PC-3 (cell line): ENCODE measurements at regions not wholly inside any gene's neighbourhood (a gene's known extent, or its start where the extent isn't known, plus 50 kb on each side); places are given as distances from the start of the nearest gene placed in this dataset.

Experiments
- ATAC-seq: fragments of 200-7000 bp; cut with Tn5 transposase; 2 replicates; pipeline ENCODE4 v1.9.1; 2020; ENCODE audit warnings: mild to moderate bottlenecking, moderate library complexity
- BruUV-seq: library from RNA; stranded (reverse); fragments of 400-500 nt; replicated peaks from 2 replicates; lab custom pipeline; 2021; lab: Mats Ljungman, UMichigan
- CTCF ChIA-PET: fragments of 300-600 bp; sonication (Branson Sonifier 250); formaldehyde crosslinking; loops from one replicate; lab custom pipeline; 2022; ENCODE audit warnings: antibody characterized with exemption; lab: Charles Lee
- POLR2A ChIA-PET: fragments of 300-600 bp; sonication (Branson Sonifier 250); formaldehyde crosslinking; loops from one replicate; lab custom pipeline; 2022; ENCODE audit warnings: antibody characterized with exemption; ENCODE audit not compliant: unreplicated experiment; lab: Charles Lee
- DNase-seq: peaks from one replicate; pipeline ENCODE4 v3.0.0-alpha.2; 2015
- H2AFZ ChIP-seq: fragments of 300-600 bp; sonication (generic); 2 replicates; pipeline ENCODE4 v1.6.0; 2016; ENCODE audit warnings: antibody characterized with exemption, low read length
- H3F3A ChIP-seq: fragments of 300-600 bp; sonication (generic); one replicate; pipeline ENCODE4 v1.6.0; 2017; ENCODE audit warnings: antibody characterized with exemption, low read length, control low read depth, mild to moderate bottlenecking; ENCODE audit not compliant: unreplicated experiment
- H3K27ac ChIP-seq: fragments of 300-600 bp; sonication (generic); 2 replicates; pipeline ENCODE4 v1.5.1; 2016; ENCODE audit warnings: mild to moderate bottlenecking, low read length
- H3K27me3 ChIP-seq: fragments of 300-600 bp; sonication (generic); 2 replicates; pipeline ENCODE4 v1.6.1; 2016; ENCODE audit warnings: low read length, mixed read lengths
- H3K36me3 ChIP-seq: fragments of 300-600 bp; sonication (generic); 2 replicates; pipeline ENCODE4 v1.6.1; 2016; ENCODE audit warnings: low read depth, mixed run types, low read length, mixed read lengths
- H3K4me1 ChIP-seq: fragments of 300-600 bp; sonication (generic); 2 replicates; pipeline ENCODE4 v1.5.1; 2016; ENCODE audit warnings: low read length; ENCODE audit not compliant: insufficient read depth
- H3K4me2 ChIP-seq: fragments of 300-600 bp; sonication (generic); 2 replicates; pipeline ENCODE4 v1.6.0; 2016; ENCODE audit warnings: low read length
- H3K4me3 ChIP-seq: fragments of 300-600 bp; sonication (generic); 2 replicates; pipeline ENCODE4 v1.5.1; 2016; ENCODE audit warnings: mild to moderate bottlenecking, low read length, mixed read lengths
- H3K79me2 ChIP-seq: fragments of 300-600 bp; sonication (generic); 2 replicates; pipeline ENCODE4 v1.6.1; 2017; ENCODE audit warnings: low read length, mixed read lengths
- H3K9ac ChIP-seq: fragments of 300-600 bp; sonication (generic); 2 replicates; pipeline ENCODE4 v1.6.0; 2016; ENCODE audit warnings: mild to moderate bottlenecking, low read length
- H3K9me2 ChIP-seq: fragments of 300-600 bp; sonication (generic); replicated peaks from 2 replicates; pipeline ENCODE4 v1.6.1; 2016; ENCODE audit warnings: mixed run types, low read length, mixed read lengths
- H3K9me3 ChIP-seq: fragments of 300-600 bp; sonication (generic); 2 replicates; pipeline ENCODE4 v1.6.1; 2016; ENCODE audit warnings: low read length, mixed read lengths
- H4K20me1 ChIP-seq: fragments of 300-600 bp; sonication (generic); 2 replicates; pipeline ENCODE4 v1.6.1; 2016; ENCODE audit warnings: low read length, mixed read lengths
- EZH2 ChIP-seq: fragments of 300-600 bp; sonication (generic); IDR thresholded peaks from one replicate; pipeline ENCODE4 v1.6.1; 2017; ENCODE audit warnings: antibody characterized with exemption, mild to moderate bottlenecking, low read length; ENCODE audit not compliant: unreplicated experiment
- EZH2phosphoT487 ChIP-seq: fragments of 300-600 bp; sonication (generic); IDR thresholded peaks from 2 replicates; pipeline ENCODE4 v1.6.1; 2018; ENCODE audit warnings: mild to moderate bottlenecking, antibody characterized with exemption, low read length, borderline replicate concordance
- intact Hi-C: fragments of 100-400 bp; cut with micrococcal nuclease; formaldehyde crosslinking; loops from 2 replicates; pipeline ENCODE4 v1.9.0; 2023
- TF ChIP-seq, protein P1 (sequence below): fragments of 300-600 bp; sonication (generic); conservative IDR thresholded peaks from 2 replicates; pipeline ENCODE4 v1.5.1; 2017; ENCODE audit warnings: antibody characterized with exemption, low read depth, mild to moderate bottlenecking, low read length

GRCh38 chr1:228812961-228813360, 77.7 kb downstream of the RHOU start:
- Histone ChIP-seq H3K36me3 (no peaks in the 10 kb centered on the region), H3F3A (no peaks in the 10 kb centered on the region), H3K9ac (no peak overlapping the region), H3K9me3 (no peaks in the 10 kb centered on the region), H3K4me1 (no peaks in the 10 kb centered on the region), H3K9me2 (no peaks in the 10 kb centered on the region), H3K4me3 (no peak overlapping the region), H2AFZ (no peak overlapping the region), H4K20me1 (no peaks in the 10 kb centered on the region), H3K27ac (no peak overlapping the region), H3K79me2 (no peaks in the 10 kb centered on the region), H3K4me2 (no peak overlapping the region), H3K27me3 (peaks cover 41% of the 10 kb centered on the region)
- DNase-seq (peak; percentile 6), ATAC-seq (no peak)
- POLR2A ChIA-PET: no interaction called here
- intact Hi-C loops: no loop called here
- TF ChIP-seq EZH2phosphoT487: no peak
- TF ChIP-seq, protein P1, sequence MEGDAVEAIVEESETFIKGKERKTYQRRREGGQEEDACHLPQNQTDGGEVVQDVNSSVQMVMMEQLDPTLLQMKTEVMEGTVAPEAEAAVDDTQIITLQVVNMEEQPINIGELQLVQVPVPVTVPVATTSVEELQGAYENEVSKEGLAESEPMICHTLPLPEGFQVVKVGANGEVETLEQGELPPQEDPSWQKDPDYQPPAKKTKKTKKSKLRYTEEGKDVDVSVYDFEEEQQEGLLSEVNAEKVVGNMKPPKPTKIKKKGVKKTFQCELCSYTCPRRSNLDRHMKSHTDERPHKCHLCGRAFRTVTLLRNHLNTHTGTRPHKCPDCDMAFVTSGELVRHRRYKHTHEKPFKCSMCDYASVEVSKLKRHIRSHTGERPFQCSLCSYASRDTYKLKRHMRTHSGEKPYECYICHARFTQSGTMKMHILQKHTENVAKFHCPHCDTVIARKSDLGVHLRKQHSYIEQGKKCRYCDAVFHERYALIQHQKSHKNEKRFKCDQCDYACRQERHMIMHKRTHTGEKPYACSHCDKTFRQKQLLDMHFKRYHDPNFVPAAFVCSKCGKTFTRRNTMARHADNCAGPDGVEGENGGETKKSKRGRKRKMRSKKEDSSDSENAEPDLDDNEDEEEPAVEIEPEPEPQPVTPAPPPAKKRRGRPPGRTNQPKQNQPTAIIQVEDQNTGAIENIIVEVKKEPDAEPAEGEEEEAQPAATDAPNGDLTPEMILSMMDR: no peak
- TF ChIP-seq EZH2: no peak
- BruUV-seq: no TSS peak
- CTCF ChIA-PET: no interaction called here

GRCh38 chr1:228814176-228814575, 78.9 kb downstream of the RHOU start:
- POLR2A ChIA-PET: no interaction called here
- ATAC-seq: no peak

GRCh38 chr1:228818296-228818695, 83.0 kb downstream of the RHOU start:
- no peak overlapping the region for H2AFZ ChIP-seq
- H3K4me1 ChIP-seq: no peaks in the 10 kb centered on the region
- POLR2A ChIA-PET: no interaction called here
- no TSS peak for BruUV-seq
- TF ChIP-seq EZH2: no peak
- no peak for TF ChIP-seq EZH2phosphoT487
- TF ChIP-seq, protein P1: no peak
- H3K27ac ChIP-seq: no peak overlapping the region
- H3K27me3 ChIP-seq: peaks cover 83% of the 10 kb centered on the region
- H3K9ac ChIP-seq: no peak overlapping the region
- no peaks in the 10 kb centered on the region for H3F3A ChIP-seq
- H3K4me3 ChIP-seq: no peak overlapping the region
- CTCF ChIA-PET: no interaction called here
- H3K36me3 ChIP-seq: no peaks in the 10 kb centered on the region
- H4K20me1 ChIP-seq: no peaks in the 10 kb centered on the region
- H3K9me3 ChIP-seq: no peaks in the 10 kb centered on the region
- DNase-seq (no peak), ATAC-seq (no peak)
- intact Hi-C loops: no loop called here
- H3K4me2 ChIP-seq: no peak overlapping the region
- H3K9me2 ChIP-seq: no peaks in the 10 kb centered on the region
- no peaks in the 10 kb centered on the region for H3K79me2 ChIP-seq

More at GRCh38 chr1:228814176-228814575, 78.9 kb downstream of the RHOU start:
- CTCF ChIA-PET: no interaction called here
- Histone ChIP-seq H3K27me3 (peaks cover 47% of the 10 kb centered on the region), H3F3A (no peaks in the 10 kb centered on the region), H3K4me3 (no peak overlapping the region), H3K79me2 (no peaks in the 10 kb centered on the region), H3K27ac (no peak overlapping the region), H3K36me3 (no peaks in the 10 kb centered on the region), H3K4me1 (no peaks in the 10 kb centered on the region), H4K20me1 (no peaks in the 10 kb centered on the region), H3K9me3 (no peaks in the 10 kb centered on the region), H3K9ac (no peak overlapping the region), H3K9me2 (no peaks in the 10 kb centered on the region), H3K4me2 (no peak overlapping the region), H2AFZ (no peak overlapping the region)
- TF ChIP-seq, protein P1: no peak
- no peak for TF ChIP-seq EZH2
- TF ChIP-seq EZH2phosphoT487: no peak
- intact Hi-C loops: no loop called here
- DNase-seq: no peak
- no TSS peak for BruUV-seq
